Gastroesophageal sphincter (tissue), 4 donors: ENCODE measurements at regions not wholly inside any gene's neighbourhood (a gene's known extent, or its start where the extent isn't known, plus 50 kb on each side); places are given as distances from the start of the nearest gene placed in this dataset.

Experiments
- ATAC-seq: fragments of 150-250 bp; one replicate; pipeline ENCODE4 v1.9.1; 2016; ENCODE audit warnings: mild to moderate bottlenecking, moderate library complexity
- H3K27ac ChIP-seq, 4 donors: fragments of 200-600 bp; sonication (generic) in 3 of 4; 1 replicate in 3 of 4; 2 replicates in 1 of 4; pipeline ENCODE4 v1.5.1; 2016 to 2019
- H3K27me3 ChIP-seq: fragments of 200-600 bp; sonication (generic); one replicate; pipeline ENCODE4 v1.5.1; 2019
- H3K36me3 ChIP-seq, 2 donors: fragments of 200-600 bp; sonication (generic); one replicate each; pipeline ENCODE4 v1.5.1; 2019; ENCODE audit warnings: control low read depth in 1 of 2
- H3K4me1 ChIP-seq, 3 donors: fragments of 200-600 bp; sonication (generic); 1 replicate in 2 of 3; 2 replicates in 1 of 3; pipeline ENCODE4 v1.5.1; 2016 to 2019; ENCODE audit warnings: control low read depth in 2 of 3
- H3K4me3 ChIP-seq, 2 donors: fragments of 200-600 bp; sonication (generic); one replicate each; pipeline ENCODE4 v1.5.1; 2019; ENCODE audit warnings: mild to moderate bottlenecking in 1 of 2, moderate library complexity in 1 of 2
- H3K9me3 ChIP-seq, 3 donors: fragments of 200-600 bp; sonication (generic); one replicate each; pipeline ENCODE4 v1.5.1; 2017 to 2019; ENCODE audit warnings: control low read depth in 2 of 3
- EP300 ChIP-seq: sonication (generic); formaldehyde crosslinking; IDR thresholded peaks from one replicate; pipeline ENCODE4 v1.6.1; 2017; ENCODE audit warnings: antibody characterized with exemption, mild to moderate bottlenecking
- POLR2A ChIP-seq, 2 donors: fragments of 450-650 bp; IDR thresholded peaks; one replicate each; pipeline ENCODE4 v1.6.1; 2017; ENCODE audit warnings: antibody characterized with exemption in 2 of 2, mild to moderate bottlenecking in 2 of 2, moderate library complexity in 1 of 2
- POLR2AphosphoS5 ChIP-seq: sonication (generic); formaldehyde crosslinking; IDR thresholded peaks from one replicate; pipeline ENCODE4 v1.6.1; 2017; ENCODE audit warnings: antibody characterized with exemption
- WGBS, 2 donors: methylation state at CpG; one replicate each; pipeline ENCODE4 v1.1.5; 2018; ENCODE audit warnings: low coverage in 1 of 2; 5-methylcytosine and 5-hydroxymethylcytosine counted together
- TF ChIP-seq, protein P1 (sequence below), 4 experiments: fragments of 200-600 bp in 2 of 4; fragments of 450-650 bp in 2 of 4; sonication (generic) in 1 of 4; IDR thresholded peaks; one replicate each; pipeline ENCODE4 v1.5.1; 2017 to 2019; ENCODE audit warnings: antibody characterized with exemption in 4 of 4, mild to moderate bottlenecking in 2 of 4, moderate library complexity in 2 of 4

DNA sequence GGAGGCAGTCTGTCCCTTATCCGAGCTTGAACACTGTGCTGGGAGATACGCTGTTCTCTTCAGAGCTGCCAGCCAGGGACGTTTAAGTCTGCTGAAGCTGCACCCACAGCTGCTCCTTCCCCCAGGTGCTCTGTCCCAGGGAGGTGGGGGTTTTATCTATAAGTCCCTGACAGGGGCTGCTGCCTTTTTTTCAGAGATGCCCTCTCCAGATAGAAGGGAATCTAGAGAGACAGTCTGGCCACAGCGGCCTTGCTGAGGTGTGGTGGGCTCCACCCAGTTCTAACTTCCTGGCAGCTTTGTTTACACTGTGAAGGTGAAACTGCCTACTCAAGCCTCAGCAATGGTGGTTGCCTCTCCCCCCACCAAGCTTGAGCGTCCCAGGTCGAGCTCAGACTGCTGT, 319.9 kb upstream of the GRM7 start:
- peaks cover 0 to 22% (median 0%) of the 10 kb centered on the region in 3 donors for H3K9me3 ChIP-seq
- no peaks in the 10 kb centered on the region for H3K36me3 ChIP-seq
- 60 to 100% methylated on average over 1 to 2 of the region's 6 CpGs for WGBS, 2 donors
- no peak overlapping the region for H3K27ac ChIP-seq
- TF ChIP-seq POLR2AphosphoS5 (no peak), POLR2A (IDR thresholded peaks at IDR 0.05) (no peak), EP300 (no peak)
- TF ChIP-seq, protein P1, sequence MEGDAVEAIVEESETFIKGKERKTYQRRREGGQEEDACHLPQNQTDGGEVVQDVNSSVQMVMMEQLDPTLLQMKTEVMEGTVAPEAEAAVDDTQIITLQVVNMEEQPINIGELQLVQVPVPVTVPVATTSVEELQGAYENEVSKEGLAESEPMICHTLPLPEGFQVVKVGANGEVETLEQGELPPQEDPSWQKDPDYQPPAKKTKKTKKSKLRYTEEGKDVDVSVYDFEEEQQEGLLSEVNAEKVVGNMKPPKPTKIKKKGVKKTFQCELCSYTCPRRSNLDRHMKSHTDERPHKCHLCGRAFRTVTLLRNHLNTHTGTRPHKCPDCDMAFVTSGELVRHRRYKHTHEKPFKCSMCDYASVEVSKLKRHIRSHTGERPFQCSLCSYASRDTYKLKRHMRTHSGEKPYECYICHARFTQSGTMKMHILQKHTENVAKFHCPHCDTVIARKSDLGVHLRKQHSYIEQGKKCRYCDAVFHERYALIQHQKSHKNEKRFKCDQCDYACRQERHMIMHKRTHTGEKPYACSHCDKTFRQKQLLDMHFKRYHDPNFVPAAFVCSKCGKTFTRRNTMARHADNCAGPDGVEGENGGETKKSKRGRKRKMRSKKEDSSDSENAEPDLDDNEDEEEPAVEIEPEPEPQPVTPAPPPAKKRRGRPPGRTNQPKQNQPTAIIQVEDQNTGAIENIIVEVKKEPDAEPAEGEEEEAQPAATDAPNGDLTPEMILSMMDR (IDR thresholded peaks at IDR 0.05) = no peak
- no peaks in the 10 kb centered on the region for H3K27me3 ChIP-seq
- H3K4me3 ChIP-seq = no peak overlapping the region
- no peaks in the 10 kb centered on the region for H3K4me1 ChIP-seq
- no peak for ATAC-seq

DNA sequence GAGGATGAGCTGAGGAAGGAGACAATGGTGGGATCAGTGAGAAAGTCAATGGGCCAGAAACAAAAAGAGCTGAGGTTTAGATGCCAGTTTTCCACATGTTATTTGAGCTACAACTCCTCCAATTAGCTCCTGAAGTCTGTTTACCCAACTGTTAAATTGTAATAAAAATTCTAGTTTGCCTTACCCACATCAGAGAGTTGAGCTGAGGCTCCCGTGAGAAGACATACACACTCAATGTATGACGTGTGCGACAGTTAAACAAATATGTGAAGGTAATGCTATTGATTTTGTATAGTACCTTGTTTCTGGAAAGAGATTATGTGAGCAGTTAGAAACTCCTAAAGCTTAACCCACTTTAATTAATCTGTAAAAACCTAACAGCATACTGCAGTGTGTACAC, 318.1 kb upstream of the GRM7 start:
- Histone ChIP-seq H3K9me3 (peaks cover 0 to 22% (median 0%) of the 10 kb centered on the region in 3 donors), H3K27ac (no peak overlapping the region), H3K4me1 (no peaks in the 10 kb centered on the region), H3K27me3 (no peaks in the 10 kb centered on the region), H3K4me3 (no peak overlapping the region), H3K36me3 (no peaks in the 10 kb centered on the region)
- TF ChIP-seq EP300 (no peak), POLR2A (IDR thresholded peaks at IDR 0.05) (no peak), POLR2AphosphoS5 (no peak)
- TF ChIP-seq, protein P1 (IDR thresholded peaks at IDR 0.05) = no peak
- WGBS, 2 donors = 88 to 93% methylated on average over 3 of the region's 3 CpGs
- ATAC-seq = no peak

DNA sequence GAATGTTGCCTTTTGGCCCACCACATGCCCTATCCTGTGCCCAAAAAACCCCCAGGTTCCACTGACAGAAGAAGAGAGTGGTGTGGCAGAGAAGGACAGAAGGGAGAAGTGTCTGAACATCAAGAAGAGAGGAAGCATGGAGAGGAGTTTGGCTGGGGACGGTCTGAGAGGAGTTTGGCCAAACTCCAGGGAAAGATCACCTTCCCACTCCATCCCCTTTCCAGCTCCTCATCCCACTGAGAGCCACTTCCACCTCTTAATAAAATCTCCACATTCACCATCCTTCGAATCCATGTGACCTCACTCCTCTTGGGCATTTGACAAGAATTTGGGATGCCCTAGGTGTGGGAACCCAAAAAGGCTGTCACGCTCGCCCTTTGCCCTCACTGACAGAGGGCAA, 311.6 kb upstream of the GRM7 start:
- Histone ChIP-seq H3K4me3 (no peak overlapping the region), H3K27me3 (no peaks in the 10 kb centered on the region), H3K4me1 (no peaks in the 10 kb centered on the region), H3K36me3 (no peaks in the 10 kb centered on the region), H3K27ac (no peak overlapping the region), H3K9me3 (peaks cover 0 to 18% (median 0%) of the 10 kb centered on the region in 3 donors)
- TF ChIP-seq POLR2A (IDR thresholded peaks at IDR 0.05) = no peak
- TF ChIP-seq EP300 = no peak
- WGBS, 2 donors = 84% methylated on average over 3 of the region's 4 CpGs; no CpG with 5 or more reads in 1 of the 2 donors
- ATAC-seq = no peak

DNA sequence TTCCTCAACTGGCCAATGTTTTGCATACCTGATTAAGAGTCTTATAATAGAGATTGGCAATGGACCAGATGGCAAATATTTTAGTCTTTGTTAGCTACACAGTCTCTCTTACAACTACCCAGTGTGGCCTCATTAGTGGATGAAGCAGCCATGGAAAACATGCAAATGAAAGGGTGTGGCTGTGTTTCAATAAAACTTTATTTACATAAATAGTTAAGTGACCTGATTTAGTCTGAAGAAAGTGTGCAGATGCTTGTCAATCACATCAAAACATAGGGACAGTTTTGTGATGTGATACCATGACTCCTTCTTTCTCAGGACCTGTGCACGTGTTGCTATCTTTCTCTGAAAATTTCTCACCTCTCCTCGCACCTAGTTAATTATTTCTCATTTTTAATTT, 309.8 kb upstream of the GRM7 start:
- Histone ChIP-seq H3K36me3 (no peaks in the 10 kb centered on the region), H3K27ac (no peak overlapping the region), H3K4me1 (no peaks in the 10 kb centered on the region), H3K9me3 (peaks cover 0 to 18% (median 0%) of the 10 kb centered on the region in 3 donors), H3K27me3 (no peaks in the 10 kb centered on the region), H3K4me3 (no peak overlapping the region)
- WGBS, 2 donors = 43 to 90% methylated on average over 2 of the region's 2 CpGs
- no peak for ATAC-seq
- TF ChIP-seq POLR2A (IDR thresholded peaks at IDR 0.05) = no peak
- no peak for TF ChIP-seq POLR2AphosphoS5
- TF ChIP-seq, protein P1 (IDR thresholded peaks at IDR 0.05) = no peak
- TF ChIP-seq EP300 = no peak

DNA sequence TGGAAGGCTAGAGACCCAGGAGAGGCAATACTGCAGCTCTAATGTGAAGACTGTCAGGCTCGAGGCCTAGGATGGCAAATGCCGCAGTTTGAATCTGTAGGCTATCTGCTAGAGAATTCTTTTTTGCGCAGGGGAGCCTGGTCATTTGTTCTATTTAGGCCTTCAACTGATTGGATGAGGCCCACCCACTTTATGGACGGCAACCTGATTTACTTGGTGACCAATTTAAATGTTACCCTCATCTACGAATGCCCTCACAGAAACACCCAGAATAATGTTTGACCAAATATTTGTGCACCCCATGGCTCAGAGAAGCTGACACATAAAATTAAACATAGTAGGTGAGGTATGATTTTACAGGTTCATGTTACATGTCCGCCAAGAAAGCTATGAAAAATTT, 300.7 kb upstream of the GRM7 start:
- Histone ChIP-seq H3K27me3 (no peaks in the 10 kb centered on the region), H3K4me3 (no peak overlapping the region), H3K9me3 (no peaks in the 10 kb centered on the region), H3K4me1 (no peaks in the 10 kb centered on the region), H3K27ac (no peak overlapping the region), H3K36me3 (no peaks in the 10 kb centered on the region)
- ATAC-seq = no peak
- 88 to 100% methylated on average over 4 to 6 of the region's 6 CpGs for WGBS, 2 donors
- no peak for TF ChIP-seq POLR2AphosphoS5
- TF ChIP-seq EP300 = no peak
- no peak for TF ChIP-seq POLR2A (IDR thresholded peaks at IDR 0.05)
- TF ChIP-seq, protein P1 (IDR thresholded peaks at IDR 0.05) = no peak

DNA sequence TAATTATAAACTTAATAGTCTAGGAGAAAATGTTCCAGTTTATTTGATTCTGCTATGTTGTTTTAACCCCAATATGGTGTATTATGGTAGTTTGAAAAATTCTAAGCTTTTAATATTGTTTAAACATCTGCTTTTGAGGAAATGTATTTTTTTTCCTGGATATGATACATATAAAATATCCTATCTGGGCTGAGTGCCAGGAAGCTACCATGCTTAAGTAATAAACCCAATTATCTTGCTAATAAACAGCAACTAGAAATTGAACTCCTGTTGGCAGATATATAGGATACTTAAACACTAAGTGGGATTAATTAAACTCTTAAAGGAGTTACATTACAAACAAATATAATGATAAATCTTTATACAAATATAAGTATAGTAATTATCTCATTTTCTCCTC, 293.7 kb upstream of the GRM7 start:
- Histone ChIP-seq H3K9me3 (no peaks in the 10 kb centered on the region), H3K4me3 (no peak overlapping the region), H3K27ac (no peak overlapping the region), H3K36me3 (no peaks in the 10 kb centered on the region), H3K4me1 (no peaks in the 10 kb centered on the region), H3K27me3 (no peaks in the 10 kb centered on the region)
- ATAC-seq = no peak
- TF ChIP-seq EP300 (no peak), POLR2AphosphoS5 (no peak), POLR2A (IDR thresholded peaks at IDR 0.05) (no peak)
- TF ChIP-seq, protein P1 (IDR thresholded peaks at IDR 0.05) = no peak
